A549 (cell line): ENCODE measurements at regions not wholly inside any gene's neighbourhood (a gene's known extent, or its start where the extent isn't known, plus 50 kb on each side); places are given as distances from the start of the nearest gene placed in this dataset.

ENCODE experiments used
- ATAC-seq, 2 experiments: fragments of 200-7000 bp in 1 of 2; fragments of >200 bp in 1 of 2; cut with Nextera tagmentation in 1 of 2; cut with Tn5 transposase in 1 of 2; 3 replicates each; pipeline versions ENCODE4 v1.8.0 to v1.9.1; 2018 to 2020; ENCODE audit warnings: mild to moderate bottlenecking in 1 of 2, moderate library complexity in 1 of 2
- CTCF ChIA-PET: fragments of 300-600 bp; sonication (Branson Sonifier 250); formaldehyde crosslinking; extraction: SDS; loops from one replicate; lab custom pipeline; 2021; ENCODE audit warnings: antibody characterized with exemption, inconsistent platforms; lab: Yijun Ruan, JAX
- POLR2A ChIA-PET: fragments of 350-600 bp; formaldehyde crosslinking; extraction: SDS; loops from one replicate; lab custom pipeline; 2021; ENCODE audit warnings: antibody characterized with exemption, inconsistent platforms; lab: Yijun Ruan, JAX
- DNase-seq, 2 experiments: peaks; one replicate each; pipeline versions ENCODE4 v3.0.0 to v3.0.0-alpha.2; 2011 to 2016; ENCODE audit warnings: low read depth in 1 of 2, low spot score in 1 of 2
- FAIRE-seq: peaks from 2 replicates; lab custom pipeline; 2011; peaks lifted over from hg19 to GRCh38; lab: Jason Lieb, UNC
- H3K27ac ChIP-seq, 2 experiments: fragments of >200 bp; sonication (Bioruptor Twin); formaldehyde crosslinking; 3 replicates each; pipeline ENCODE4 v1.5.1; 2016 to 2017
- H3K4me1 ChIP-seq: fragments of >200 bp; sonication (Bioruptor Twin); formaldehyde crosslinking; 3 replicates; pipeline ENCODE4 v1.6.1; 2016
- H3K4me2 ChIP-seq: fragments of >200 bp; sonication (Bioruptor Twin); formaldehyde crosslinking; 3 replicates; pipeline ENCODE4 v1.6.1; 2016
- H3K4me3 ChIP-seq: fragments of >200 bp; sonication (Bioruptor Twin); formaldehyde crosslinking; 3 replicates; pipeline ENCODE4 v1.5.1; 2016
- H3K9me3 ChIP-seq: fragments of >200 bp; sonication (Bioruptor Twin); formaldehyde crosslinking; 3 replicates; pipeline ENCODE4 v1.6.1; 2016
- BCL3 ChIP-seq: fragments of >200 bp; sonication (Bioruptor Twin); formaldehyde crosslinking; IDR thresholded peaks from 3 replicates; pipeline ENCODE4 v1.6.1; 2016
- CBX8 ChIP-seq: fragments of 200-600 bp; sonication (generic); IDR thresholded peaks from 2 replicates; pipeline ENCODE4 v1.6.1; 2016
- EHF ChIP-seq: fragments of 250-450 bp; sonication (Bioruptor Pico); IDR thresholded peaks from 2 replicates; pipeline ENCODE4 v1.5.0; 2020; ENCODE audit warnings: mild to moderate bottlenecking
- ESRRA ChIP-seq: fragments of 150-350 bp; IDR thresholded peaks from 2 replicates; pipeline ENCODE4 v1.6.1; 2014; ENCODE audit warnings: mild to moderate bottlenecking, low read length, borderline replicate concordance
- FOXS1 ChIP-seq: fragments of 250-450 bp; sonication (Bioruptor Pico); IDR thresholded peaks from 2 replicates; pipeline ENCODE4 v1.5.0; 2020; ENCODE audit warnings: mild to moderate bottlenecking, moderate library complexity
- HEYL ChIP-seq: fragments of 250-450 bp; sonication (Bioruptor Pico); IDR thresholded peaks from 2 replicates; pipeline ENCODE4 v1.8.0; 2021; ENCODE audit warnings: mild to moderate bottlenecking, moderate library complexity
- HMGXB4 ChIP-seq: fragments of 250-450 bp; sonication (Bioruptor Pico); IDR thresholded peaks from 2 replicates; pipeline ENCODE4 v1.5.0; 2021; ENCODE audit warnings: mild to moderate bottlenecking, moderate library complexity, borderline replicate concordance
- HOXB13 ChIP-seq: fragments of 250-450 bp; sonication (Bioruptor Pico); IDR thresholded peaks from 2 replicates; pipeline ENCODE4 v1.5.0; 2020; ENCODE audit warnings: low read depth, mild to moderate bottlenecking, moderate library complexity
- MAX ChIP-seq: IDR thresholded peaks from 2 replicates; pipeline ENCODE4 v1.6.1; 2012
- MAZ ChIP-seq: fragments of 150-350 bp; IDR thresholded peaks from 2 replicates; pipeline ENCODE4 v1.6.1; 2014; ENCODE audit warnings: antibody characterized with exemption, low read depth, low read length, borderline replicate concordance
- PBX3 ChIP-seq: IDR thresholded peaks from 2 replicates; pipeline ENCODE4 v1.6.1; 2012
- RARB ChIP-seq: fragments of 250-450 bp; sonication (Bioruptor Pico); IDR thresholded peaks from 2 replicates; pipeline ENCODE4 v1.8.0; 2021; ENCODE audit warnings: mild to moderate bottlenecking, moderate library complexity
- REST ChIP-seq: fragments of 200-600 bp; sonication (generic); IDR thresholded peaks from 2 replicates; pipeline ENCODE4 v1.6.1; 2016; ENCODE audit warnings: antibody characterized with exemption, mild to moderate bottlenecking, moderate library complexity
- TFCP2L1 ChIP-seq: fragments of 250-450 bp; sonication (Bioruptor Pico); IDR thresholded peaks from 2 replicates; pipeline ENCODE4 v1.5.0; 2021; ENCODE audit warnings: mild to moderate bottlenecking
- USF2 ChIP-seq: fragments of 450-650 bp; IDR thresholded peaks from 2 replicates; pipeline ENCODE4 v1.6.1; 2014; ENCODE audit warnings: antibody characterized with exemption
- ZFP36 ChIP-seq: fragments of 450-650 bp; IDR thresholded peaks from 2 replicates; pipeline ENCODE4 v1.6.1; 2014; ENCODE audit warnings: borderline replicate concordance; ENCODE audit not compliant: partially characterized antibody
- ZNF302 ChIP-seq: fragments of 250-450 bp; sonication (Bioruptor Pico); IDR thresholded peaks from 2 replicates; pipeline ENCODE4 v1.9.0; 2021; ENCODE audit warnings: inconsistent platforms, mild to moderate bottlenecking, moderate library complexity
- WGBS: methylation state at CpG from one replicate; pipeline ENCODE4 v1.1.6; 2017; ENCODE audit errors: missing lambda C conversion rate; 5-methylcytosine and 5-hydroxymethylcytosine counted together

- 17% methylated on average over 1 of the region's 1 CpG for WGBS
- Histone ChIP-seq H3K27ac (no peak overlapping the region), H3K4me3 (no peak overlapping the region), H3K9me3 (no peaks in the 10 kb centered on the region), H3K4me1 (no peaks in the 10 kb centered on the region), H3K4me2 (no peak overlapping the region)
- ATAC-seq (no peak), FAIRE-seq (no peak), DNase-seq (no peak)
- POLR2A ChIA-PET: no interaction called here
- no peak for TF ChIP-seq FOXS1
- no peak for TF ChIP-seq CBX8
- no peak for TF ChIP-seq RARB
- no peak for TF ChIP-seq MAX
- no peak for TF ChIP-seq EHF
- no peak for TF ChIP-seq ZFP36
- TF ChIP-seq HEYL: no peak
- no peak for TF ChIP-seq HMGXB4 (CRISPR knock-in tag)
- CTCF ChIA-PET: no interaction called here
Observed at GRCh38 chr4:18931643-18932377, 910.3 kb upstream of the LCORL start.

GRCh38 chr4:18930487-18930886, 908.9 kb upstream of the LCORL start:
- ATAC-seq: no peak
- no peak overlapping the region for H3K4me3 ChIP-seq
- TF ChIP-seq ZNF302 (CRISPR knock-in tag) (no peak), HOXB13 (CRISPR knock-in tag) (no peak), USF2 (no peak), CBX8 (no peak), ESRRA (no peak), TFCP2L1 (CRISPR knock-in tag) (no peak), MAZ (no peak), REST (no peak), BCL3 (no peak), PBX3 (no peak)
- TF ChIP-seq, all 56 proteins: peak for 0
- Histone ChIP-seq H3K9me3 (no peaks in the 10 kb centered on the region), H3K4me2 (no peak overlapping the region), H3K4me1 (no peaks in the 10 kb centered on the region), H3K27ac (no peak overlapping the region)
- ChIA-PET CTCF (no interaction called here), POLR2A (no interaction called here)
- FAIRE-seq: no peak
- 0% methylated on average over 6 of the region's 6 CpGs for WGBS
- DNase-seq: no peak
